ENCODE measurements at regions not wholly inside any gene's neighbourhood (a gene's known extent, or its start where the extent isn't known, plus 50 kb on each side); places are given as distances from the start of the nearest gene placed in this dataset.
A peak's percentile ranks its signal among the peaks of the same experiment; 100 is the strongest.

GRCh38 chr15:81747482-81747881 lies 298.3 kb downstream of the MEX3B start:
- CTCF ChIA-PET, result interaction anchor here (1.2 kb wide), 1 partner anchor 266 kb away, joined by 3 read pairs; no protein-coding TSS in a partner anchor
- TF ChIP-seq POLR2AphosphoS2 (conservative IDR thresholded peaks at IDR 0.05; ENCODE audit: low read length) (no peak), PBX3 (IDR thresholded peaks at IDR 0.05) (no peak), ZFP36 (IDR thresholded peaks at IDR 0.05; ENCODE audit: borderline replicate concordance, partially characterized antibody) (no peak), EHF (CRISPR knock-in tag; IDR thresholded peaks at IDR 0.05) (no peak), ELK1 (IDR thresholded peaks at IDR 0.05; ENCODE audit: low read depth, low read length) (no peak), RARB (CRISPR knock-in tag; IDR thresholded peaks at IDR 0.05) (no peak), CHD2 (IDR thresholded peaks at IDR 0.05; ENCODE audit: low read length, partially characterized antibody) (no peak), HEYL (CRISPR knock-in tag; IDR thresholded peaks at IDR 0.05) (no peak), ATOH8 (CRISPR knock-in tag; IDR thresholded peaks at IDR 0.05; ENCODE audit: low read depth) (no peak), HOXB5 (CRISPR knock-in tag; IDR thresholded peaks at IDR 0.05) (no peak), HES2 (IDR thresholded peaks at IDR 0.05) (no peak), RFX5 (IDR thresholded peaks at IDR 0.05) (no peak), JUNB (IDR thresholded peaks at IDR 0.05) (no peak), FOXS1 (CRISPR knock-in tag; IDR thresholded peaks at IDR 0.05) (no peak)
- no peak for ATAC-seq
- H3K4me3 ChIP-seq, result no peak overlapping the region
- no peak overlapping the region for H3K4me2 ChIP-seq
- WGBS (ENCODE audit: missing lambda C conversion rate), result 1% methylated on average over 2 of the region's 2 CpGs
- no peak overlapping the region for H3K27ac ChIP-seq
- DNase-seq (ENCODE audit: low read depth in 1 of 2, low spot score in 1 of 2), result no peak
- no peaks in the 10 kb centered on the region; the same call in 2 of the 3 replicates for H3K9me3 ChIP-seq
- H3K4me1 ChIP-seq, result no peaks in the 10 kb centered on the region
- POLR2A ChIA-PET, result no interaction called here
- peak; percentile 23 for FAIRE-seq

- no peak for ATAC-seq
- CTCF ChIA-PET, result no interaction called here
- DNase-seq (ENCODE audit: low read depth in 1 of 2, low spot score in 1 of 2), result no peak
Measured at GRCh38 chr15:81747026-81747425, 298.8 kb downstream of the MEX3B start.

GRCh38 chr15:81744364-81744763 lies 301.5 kb downstream of the MEX3B start:
- FAIRE-seq, result no peak
- no peak for ATAC-seq
- ChIA-PET POLR2A (no interaction called here), CTCF (no interaction called here)
- no peak overlapping the region for H3K4me2 ChIP-seq
- H3K4me3 ChIP-seq, result no peak overlapping the region
- no peak overlapping the region for H3K27ac ChIP-seq
- TF ChIP-seq USF2 (IDR thresholded peaks at IDR 0.05), result peak; percentile 68
- no peak for TF ChIP-seq ESRRA (IDR thresholded peaks at IDR 0.05; ENCODE audit: borderline replicate concordance, low read length)
- H3K4me1 ChIP-seq, result no peaks in the 10 kb centered on the region
- 3% methylated on average over 4 of the region's 4 CpGs for WGBS (ENCODE audit: missing lambda C conversion rate)
- no peaks in the 10 kb centered on the region for H3K9me3 ChIP-seq
- DNase-seq (ENCODE audit: low read depth in 1 of 2, low spot score in 1 of 2), result no peak

More at GRCh38 chr15:81747026-81747425, 298.8 kb downstream of the MEX3B start:
- Histone ChIP-seq H3K4me1 (no peaks in the 10 kb centered on the region), H3K27ac (no peak overlapping the region), H3K4me3 (no peak overlapping the region), H3K4me2 (no peak overlapping the region), H3K9me3 (no peaks in the 10 kb centered on the region; the same call in 2 of the 3 replicates)
- WGBS (ENCODE audit: missing lambda C conversion rate), result 0% methylated on average over 3 of the region's 3 CpGs
- FAIRE-seq, result no peak
- POLR2A ChIA-PET, result no interaction called here
- TF ChIP-seq CHD4 (IDR thresholded peaks at IDR 0.05; ENCODE audit: borderline replicate concordance), result no peak
- TF ChIP-seq HEYL (CRISPR knock-in tag; IDR thresholded peaks at IDR 0.05), result no peak
- no peak for TF ChIP-seq POLR2A (IDR thresholded peaks at IDR 0.05; ENCODE audit: low read length)
- TF ChIP-seq ZSCAN20 (CRISPR knock-in tag; IDR thresholded peaks at IDR 0.05), result no peak
- no peak for TF ChIP-seq MAX (IDR thresholded peaks at IDR 0.05)
- no peak for TF ChIP-seq JUNB (IDR thresholded peaks at IDR 0.05)
- TF ChIP-seq PBX3 (IDR thresholded peaks at IDR 0.05), result no peak
- no peak for TF ChIP-seq ESRRA (IDR thresholded peaks at IDR 0.05; ENCODE audit: borderline replicate concordance, low read length)

Measured in A549 (cell line).